ENCODE measurements at regions not wholly inside any gene's neighbourhood (a gene's known extent, or its start where the extent isn't known, plus 50 kb on each side); places are given as distances from the start of the nearest gene placed in this dataset.
"Not testable (repeated sequence)": the region's sequence is repeated elsewhere in the genome, so short reads cannot be mapped to it uniquely, and the experiment has no call there.

DNA sequence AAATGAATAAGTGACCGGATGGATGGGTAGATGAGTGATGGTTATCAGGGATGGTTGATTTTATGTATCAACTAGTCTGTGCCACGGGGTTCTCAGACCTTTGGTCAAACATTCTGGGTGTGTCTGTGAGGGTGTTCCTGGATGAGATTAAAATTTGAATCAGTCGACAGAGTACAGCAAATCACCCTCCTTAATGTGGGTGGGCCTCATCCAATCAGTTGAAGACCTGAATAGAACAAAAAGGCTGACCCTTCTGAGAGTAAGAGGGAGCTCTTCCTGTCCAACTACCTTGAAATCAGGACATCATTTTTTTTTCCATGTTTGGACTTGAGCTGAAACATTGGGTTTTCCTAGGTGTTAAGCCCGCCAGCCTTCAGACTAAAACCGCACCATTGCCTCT lies 136.4 kb upstream of the ATXN1 start:
- Histone ChIP-seq H3K36me3 (no peaks in the 10 kb centered on the region), H3K9me3 (peaks cover 10% of the 10 kb centered on the region), H3K27me3 (ENCODE audit: low read depth) (no peaks in the 10 kb centered on the region), H3K27ac (no peak overlapping the region), H3K4me3 (no peak overlapping the region), H3K4me1 (peaks cover 14% of the 10 kb centered on the region)
- TF ChIP-seq, protein P1, sequence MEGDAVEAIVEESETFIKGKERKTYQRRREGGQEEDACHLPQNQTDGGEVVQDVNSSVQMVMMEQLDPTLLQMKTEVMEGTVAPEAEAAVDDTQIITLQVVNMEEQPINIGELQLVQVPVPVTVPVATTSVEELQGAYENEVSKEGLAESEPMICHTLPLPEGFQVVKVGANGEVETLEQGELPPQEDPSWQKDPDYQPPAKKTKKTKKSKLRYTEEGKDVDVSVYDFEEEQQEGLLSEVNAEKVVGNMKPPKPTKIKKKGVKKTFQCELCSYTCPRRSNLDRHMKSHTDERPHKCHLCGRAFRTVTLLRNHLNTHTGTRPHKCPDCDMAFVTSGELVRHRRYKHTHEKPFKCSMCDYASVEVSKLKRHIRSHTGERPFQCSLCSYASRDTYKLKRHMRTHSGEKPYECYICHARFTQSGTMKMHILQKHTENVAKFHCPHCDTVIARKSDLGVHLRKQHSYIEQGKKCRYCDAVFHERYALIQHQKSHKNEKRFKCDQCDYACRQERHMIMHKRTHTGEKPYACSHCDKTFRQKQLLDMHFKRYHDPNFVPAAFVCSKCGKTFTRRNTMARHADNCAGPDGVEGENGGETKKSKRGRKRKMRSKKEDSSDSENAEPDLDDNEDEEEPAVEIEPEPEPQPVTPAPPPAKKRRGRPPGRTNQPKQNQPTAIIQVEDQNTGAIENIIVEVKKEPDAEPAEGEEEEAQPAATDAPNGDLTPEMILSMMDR (IDR thresholded peaks at IDR 0.05), result no peak
- intact Hi-C loops (cut with DNase I), result no loop called here
- DNase-seq (no peak), ATAC-seq (no peak)

DNA sequence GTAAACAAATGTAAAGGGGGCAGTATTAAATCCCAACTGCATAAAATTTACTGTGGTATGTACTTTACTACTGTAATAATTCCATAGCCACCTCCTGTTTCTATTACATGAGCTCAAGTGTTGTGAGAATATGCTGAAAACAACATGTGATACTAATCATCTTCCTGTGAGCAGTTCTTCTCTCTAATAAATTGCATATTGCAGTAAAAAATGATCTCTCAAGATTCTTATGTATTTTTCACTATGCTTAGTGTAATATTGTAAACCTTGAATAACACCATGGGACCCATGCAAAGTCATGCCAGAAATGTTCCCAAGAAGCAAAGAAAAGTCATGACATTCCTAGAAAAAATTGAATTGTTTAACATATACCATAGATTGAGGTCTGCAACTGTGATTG lies 133.0 kb upstream of the ATXN1 start:
- intact Hi-C loops (cut with DNase I), result no loop called here
- TF ChIP-seq, protein P1 (IDR thresholded peaks at IDR 0.05), result no peak
- no peak overlapping the region for H3K4me3 ChIP-seq

DNA sequence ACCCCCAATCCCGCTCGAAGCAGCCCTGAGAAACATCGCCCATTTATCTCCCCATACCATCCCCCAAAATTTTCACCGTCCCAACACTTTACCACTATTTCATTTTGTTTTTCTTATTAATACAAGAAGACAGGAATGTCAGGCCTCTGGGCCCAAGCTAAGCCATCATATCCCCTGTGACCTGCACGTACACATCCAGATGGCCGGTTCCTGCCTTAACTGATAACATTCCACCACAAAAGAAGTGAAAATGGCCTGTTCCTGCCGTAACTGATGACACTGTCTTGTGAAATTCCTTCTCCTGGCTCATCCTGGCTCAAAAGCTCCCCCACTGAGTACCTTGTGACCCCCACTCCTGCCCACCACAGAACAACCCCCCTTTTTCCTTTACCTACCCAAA lies 129.8 kb upstream of the ATXN1 start:
- H3K27ac ChIP-seq; intact Hi-C loops (cut with DNase I); H3K4me1 ChIP-seq; H3K36me3 ChIP-seq; ATAC-seq; DNase-seq; H3K27me3 ChIP-seq (ENCODE audit: low read depth); H3K4me3 ChIP-seq: not testable (repeated sequence)
- H3K9me3 ChIP-seq, result peaks cover 10% of the 10 kb centered on the region

More for the DNA sequence above, 133.0 kb upstream of the ATXN1 start:
- DNase-seq (no peak), ATAC-seq (no peak)
- no peaks in the 10 kb centered on the region for H3K27me3 ChIP-seq (ENCODE audit: low read depth)
- H3K4me1 ChIP-seq, result no peaks in the 10 kb centered on the region
- peaks cover 10% of the 10 kb centered on the region for H3K9me3 ChIP-seq
- no peak overlapping the region for H3K27ac ChIP-seq
- no peaks in the 10 kb centered on the region for H3K36me3 ChIP-seq

DNA sequence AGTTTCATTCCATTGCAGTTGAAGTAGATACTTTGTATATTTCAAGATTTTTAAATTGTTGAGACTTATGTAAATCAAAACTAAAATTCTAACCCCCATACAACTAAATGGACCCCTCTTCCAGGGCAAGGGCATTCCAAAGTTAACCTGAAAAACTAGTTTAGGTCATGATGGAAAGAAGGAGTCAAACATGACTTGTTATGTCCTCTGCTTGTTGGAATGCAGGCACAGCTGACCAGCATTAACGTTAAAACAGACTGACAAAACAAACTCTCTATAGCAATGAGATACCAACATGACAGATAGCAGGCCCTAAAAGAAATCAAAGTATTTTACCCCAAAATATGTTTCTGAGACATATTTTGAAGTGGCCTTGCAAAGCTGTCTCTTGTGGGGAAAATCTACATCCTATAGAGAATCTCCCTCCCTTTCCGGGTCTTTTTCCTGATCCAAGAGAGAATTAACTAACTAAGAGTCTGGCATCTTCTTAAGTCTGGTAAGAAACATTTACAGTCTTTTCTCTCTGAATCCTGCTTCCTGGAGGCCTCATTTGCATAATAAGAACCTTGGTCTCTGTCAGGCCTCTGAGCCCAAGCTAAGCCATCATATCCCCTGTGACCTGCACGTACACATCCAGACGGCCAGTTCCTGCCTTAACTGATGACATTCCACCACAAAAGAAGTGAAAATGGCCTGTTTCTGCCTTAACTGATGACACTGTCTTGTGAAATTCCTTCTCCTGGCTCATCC lies 124.3 kb upstream of the ATXN1 start:
- no peak for ATAC-seq
- Histone ChIP-seq H3K27me3 (ENCODE audit: low read depth) (no peaks in the 10 kb centered on the region), H3K36me3 (no peaks in the 10 kb centered on the region), H3K27ac (no peak overlapping the region), H3K9me3 (no peaks in the 10 kb centered on the region), H3K4me3 (no peak overlapping the region), H3K4me1 (no peaks in the 10 kb centered on the region)
- TF ChIP-seq, protein P1 (IDR thresholded peaks at IDR 0.05), result no peak
- intact Hi-C loops (cut with DNase I), result no loop called here
- DNase-seq, result no peak

DNA sequence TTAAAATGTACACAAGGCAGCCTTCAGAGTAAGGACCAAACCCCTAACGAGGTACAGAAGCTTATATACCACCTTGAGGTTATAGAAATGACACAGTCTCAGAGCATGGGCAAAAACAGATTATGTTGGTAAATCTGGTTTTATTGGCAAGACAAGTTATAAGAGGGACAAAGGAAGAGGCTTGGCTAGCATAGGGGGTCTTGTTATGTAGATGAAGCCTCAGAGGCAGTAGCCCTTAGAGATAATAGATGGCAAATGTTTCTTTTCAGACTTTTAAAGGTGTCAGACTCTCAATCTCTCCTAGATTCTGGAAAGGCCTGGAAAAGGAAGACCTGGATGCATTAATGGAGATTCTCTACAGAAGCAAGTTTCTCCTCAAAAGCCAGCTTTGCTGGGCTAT lies 123.3 kb upstream of the ATXN1 start:
- DNase-seq, result no peak
- intact Hi-C loops (cut with DNase I), result no loop called here
- Histone ChIP-seq H3K9me3 (no peaks in the 10 kb centered on the region), H3K36me3 (no peaks in the 10 kb centered on the region), H3K27ac (no peak overlapping the region), H3K4me1 (no peaks in the 10 kb centered on the region), H3K4me3 (no peak overlapping the region), H3K27me3 (ENCODE audit: low read depth) (no peaks in the 10 kb centered on the region)
- no peak for ATAC-seq
- TF ChIP-seq, protein P1 (IDR thresholded peaks at IDR 0.05), result no peak

DNA sequence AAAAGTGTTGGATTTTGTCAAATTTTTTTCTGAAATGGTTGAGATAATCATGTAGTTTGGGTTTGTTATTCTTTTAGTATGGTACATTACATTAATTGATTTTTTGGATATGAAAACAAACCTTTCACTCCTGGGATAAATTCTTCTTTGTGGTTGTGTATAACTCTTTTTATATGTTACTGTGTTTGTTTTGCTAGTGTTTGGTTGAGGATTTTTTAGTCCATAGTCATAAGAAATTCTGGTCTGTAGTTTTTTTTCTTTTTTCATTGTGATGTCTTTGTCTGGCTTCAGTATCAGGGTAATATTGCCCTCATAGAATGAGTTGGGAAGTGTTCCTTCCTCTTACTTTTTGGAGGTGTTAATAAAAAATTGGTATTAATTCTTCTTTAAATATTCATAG lies 122.2 kb upstream of the ATXN1 start:
- H3K4me3 ChIP-seq, result no peak overlapping the region
- H3K36me3 ChIP-seq, result no peaks in the 10 kb centered on the region
- DNase-seq (no peak), ATAC-seq (no peak)
- H3K27ac ChIP-seq, result no peak overlapping the region
- H3K27me3 ChIP-seq (ENCODE audit: low read depth), result no peaks in the 10 kb centered on the region
- no peaks in the 10 kb centered on the region for H3K9me3 ChIP-seq
- TF ChIP-seq, protein P1 (IDR thresholded peaks at IDR 0.05), result no peak
- intact Hi-C loops (cut with DNase I), result no loop called here
- H3K4me1 ChIP-seq, result no peaks in the 10 kb centered on the region

Measured in lower lobe of right lung (tissue), 2 donors.